ENCODE measurements at regions not wholly inside any gene's neighbourhood (a gene's known extent, or its start where the extent isn't known, plus 50 kb on each side); places are given as distances from the start of the nearest gene placed in this dataset.

GRCh38 chr18:73829146-73829545 is 318.5 kb downstream of the FBXO15 start:
- Mint-ChIP-seq H3K4me3 (no peak overlapping the region), H3K27ac (no peak overlapping the region), H3K4me1 (peaks cover 7% of the 10 kb centered on the region), H3K27me3 (ENCODE audit: low read depth) (peaks cover 3% of the 10 kb centered on the region), H3K9me3 (no peaks in the 10 kb centered on the region), H3K36me3 (ENCODE audit: low read depth) (no peaks in the 10 kb centered on the region)
- no peak for TF ChIP-seq CTCF (IDR thresholded peaks at IDR 0.05; ENCODE audit: unreplicated experiment in 3 of 3)

- H3K36me3 Mint-ChIP-seq (ENCODE audit: low read depth): no peaks in the 10 kb centered on the region
- no peak overlapping the region for H3K4me3 Mint-ChIP-seq
- no peaks in the 10 kb centered on the region for H3K9me3 Mint-ChIP-seq
- no peak overlapping the region for H3K27ac Mint-ChIP-seq
- peaks cover 10% of the 10 kb centered on the region for H3K4me1 Mint-ChIP-seq
- H3K27me3 Mint-ChIP-seq (ENCODE audit: low read depth): peaks cover 3% of the 10 kb centered on the region
- no peak for TF ChIP-seq CTCF (IDR thresholded peaks at IDR 0.05; ENCODE audit: unreplicated experiment in 3 of 3)
Measured at GRCh38 chr18:73827801-73828200, 319.8 kb downstream of the FBXO15 start.

- Mint-ChIP-seq H3K27ac (no peak overlapping the region), H3K4me3 (no peak overlapping the region), H3K27me3 (ENCODE audit: low read depth) (no peaks in the 10 kb centered on the region), H3K36me3 (ENCODE audit: low read depth) (no peaks in the 10 kb centered on the region), H3K9me3 (no peaks in the 10 kb centered on the region), H3K4me1 (peaks cover 10% of the 10 kb centered on the region)
- no peak for TF ChIP-seq CTCF (IDR thresholded peaks at IDR 0.05; ENCODE audit: unreplicated experiment in 3 of 3)
Measured at GRCh38 chr18:73826098-73826497, 321.5 kb downstream of the FBXO15 start.

- H3K27me3 Mint-ChIP-seq (ENCODE audit: low read depth): no peaks in the 10 kb centered on the region
- H3K27ac Mint-ChIP-seq: no peak overlapping the region
- no peaks in the 10 kb centered on the region for H3K36me3 Mint-ChIP-seq (ENCODE audit: low read depth)
- H3K4me3 Mint-ChIP-seq: no peak overlapping the region
- peaks cover 10% of the 10 kb centered on the region for H3K4me1 Mint-ChIP-seq
- TF ChIP-seq CTCF (IDR thresholded peaks at IDR 0.05; ENCODE audit: unreplicated experiment in 3 of 3): no peak
- no peaks in the 10 kb centered on the region for H3K9me3 Mint-ChIP-seq
Measured at GRCh38 chr18:73824671-73825070, 323.0 kb downstream of the FBXO15 start.

GRCh38 chr18:73812423-73812822 is 335.2 kb downstream of the FBXO15 start:
- H3K27ac Mint-ChIP-seq: no peak overlapping the region
- no peaks in the 10 kb centered on the region for H3K27me3 Mint-ChIP-seq (ENCODE audit: low read depth)
- H3K36me3 Mint-ChIP-seq (ENCODE audit: low read depth): no peaks in the 10 kb centered on the region
- peaks cover 6% of the 10 kb centered on the region for H3K9me3 Mint-ChIP-seq
- no peak for TF ChIP-seq CTCF (IDR thresholded peaks at IDR 0.05; ENCODE audit: unreplicated experiment in 3 of 3)
- H3K4me3 Mint-ChIP-seq: no peak overlapping the region
- no peaks in the 10 kb centered on the region for H3K4me1 Mint-ChIP-seq

- Mint-ChIP-seq H3K4me3 (no peak overlapping the region), H3K9me3 (no peaks in the 10 kb centered on the region)
Measured at GRCh38 chr18:73807551-73808192, 340.0 kb downstream of the FBXO15 start.

More at GRCh38 chr18:73807551-73808192, 340.0 kb downstream of the FBXO15 start:
- H3K36me3 Mint-ChIP-seq (ENCODE audit: low read depth): no peaks in the 10 kb centered on the region
- no peaks in the 10 kb centered on the region for H3K4me1 Mint-ChIP-seq
- no peaks in the 10 kb centered on the region for H3K27me3 Mint-ChIP-seq (ENCODE audit: low read depth)
- no peak for TF ChIP-seq CTCF (IDR thresholded peaks at IDR 0.05; ENCODE audit: unreplicated experiment in 3 of 3)
- no peak overlapping the region for H3K27ac Mint-ChIP-seq

Data from nephron (organoid).